Right lobe of liver (tissue), 4 donors: ENCODE measurements at regions not wholly inside any gene's neighbourhood (a gene's known extent, or its start where the extent isn't known, plus 50 kb on each side); places are given as distances from the start of the nearest gene placed in this dataset.

Experiments used
- POLR2A ChIP-seq: fragments of 450-650 bp; IDR thresholded peaks from one replicate; pipeline ENCODE4 v1.6.1; 2017; ENCODE audit warnings: antibody characterized with exemption, mild to moderate bottlenecking
- TF ChIP-seq, protein P1 (sequence below), 4 donors: fragments of 200-600 bp in 3 of 4; fragments of 450-650 bp in 1 of 4; IDR thresholded peaks; one replicate each; pipeline versions ENCODE4 v1.5.1 to v1.8.0; 2016 to 2022; ENCODE audit warnings: antibody characterized with exemption in 4 of 4, mild to moderate bottlenecking in 2 of 4
- donor health status: DM: no; HTN: no; CAD: no.
- donor health status: DM: no; HTN: no; CAD: no.
- donor health status: DM: no; HTN: yes; CAD: no.

DNA sequence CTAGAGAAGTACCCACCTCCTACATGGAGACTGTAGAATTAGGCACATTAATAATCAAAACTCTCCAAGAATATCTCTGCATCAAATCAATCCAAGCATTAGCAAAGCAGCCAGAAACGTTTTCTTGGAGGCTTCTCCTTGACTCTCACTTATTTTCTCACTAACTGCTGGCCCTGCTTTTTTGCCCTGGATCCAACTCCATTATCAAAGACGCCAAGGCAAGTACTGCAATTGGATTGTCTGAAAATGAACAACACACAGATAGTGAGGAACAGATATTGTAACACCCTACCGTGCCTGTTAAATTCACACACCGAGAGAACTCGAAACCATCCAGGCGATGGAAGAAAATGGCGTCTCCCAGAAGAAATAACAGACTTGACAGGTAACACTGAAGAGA lies 256.2 kb upstream of the MDFIC2 start:
- TF ChIP-seq, protein P1, sequence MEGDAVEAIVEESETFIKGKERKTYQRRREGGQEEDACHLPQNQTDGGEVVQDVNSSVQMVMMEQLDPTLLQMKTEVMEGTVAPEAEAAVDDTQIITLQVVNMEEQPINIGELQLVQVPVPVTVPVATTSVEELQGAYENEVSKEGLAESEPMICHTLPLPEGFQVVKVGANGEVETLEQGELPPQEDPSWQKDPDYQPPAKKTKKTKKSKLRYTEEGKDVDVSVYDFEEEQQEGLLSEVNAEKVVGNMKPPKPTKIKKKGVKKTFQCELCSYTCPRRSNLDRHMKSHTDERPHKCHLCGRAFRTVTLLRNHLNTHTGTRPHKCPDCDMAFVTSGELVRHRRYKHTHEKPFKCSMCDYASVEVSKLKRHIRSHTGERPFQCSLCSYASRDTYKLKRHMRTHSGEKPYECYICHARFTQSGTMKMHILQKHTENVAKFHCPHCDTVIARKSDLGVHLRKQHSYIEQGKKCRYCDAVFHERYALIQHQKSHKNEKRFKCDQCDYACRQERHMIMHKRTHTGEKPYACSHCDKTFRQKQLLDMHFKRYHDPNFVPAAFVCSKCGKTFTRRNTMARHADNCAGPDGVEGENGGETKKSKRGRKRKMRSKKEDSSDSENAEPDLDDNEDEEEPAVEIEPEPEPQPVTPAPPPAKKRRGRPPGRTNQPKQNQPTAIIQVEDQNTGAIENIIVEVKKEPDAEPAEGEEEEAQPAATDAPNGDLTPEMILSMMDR (IDR thresholded peaks at IDR 0.05), result no peak
- no peak for TF ChIP-seq POLR2A
